ENCODE measurements at regions not wholly inside any gene's neighbourhood (a gene's known extent, or its start where the extent isn't known, plus 50 kb on each side); places are given as distances from the start of the nearest gene placed in this dataset.

- TF ChIP-seq CTCF (conservative IDR thresholded peaks at IDR 0.05) = no peak
- TF ChIP-seq EZH2 (IDR thresholded peaks at IDR 0.05; ENCODE audit: low read depth) = no peak
Measured at GRCh38 chr12:126760092-126760491, 1506.9 kb upstream of the TMEM132C start.
